HepG2 (cell line): ENCODE measurements at regions not wholly inside any gene's neighbourhood (a gene's known extent, or its start where the extent isn't known, plus 50 kb on each side); places are given as distances from the start of the nearest gene placed in this dataset.

ENCODE experiments used
- ATAC-seq: fragments of 200-7000 bp; cut with Tn5 transposase; 3 replicates; pipeline ENCODE4 v1.9.1; 2020; ENCODE audit warnings: mild to moderate bottlenecking, moderate library complexity
- BruUV-seq: library from RNA; stranded (reverse); fragments of 400-500 nt; replicated peaks from 2 replicates; lab custom pipeline; 2021; lab: Mats Ljungman, UMichigan
- CTCF ChIA-PET: fragments of 300-600 bp; formaldehyde crosslinking; extraction: SDS; loops from one replicate; lab custom pipeline; 2021; ENCODE audit warnings: low total read pairs, inconsistent platforms, low intra/inter-chr PET ratio; lab: Yijun Ruan, JAX
- POLR2A ChIA-PET: fragments of 350-600 bp; sonication (Branson Sonifier 250); formaldehyde crosslinking; loops from one replicate; lab custom pipeline; 2020; ENCODE audit warnings: antibody characterized with exemption, inconsistent platforms; lab: Yijun Ruan, JAX
- DNase-seq: peaks from one replicate; pipeline ENCODE4 v3.0.0-alpha.2; 2015; ENCODE audit warnings: low spot score
- FAIRE-seq: peaks from 3 replicates; lab custom pipeline; 2011; peaks lifted over from hg19 to GRCh38; lab: Jason Lieb, UNC
- H2AFZ ChIP-seq: one replicate; pipeline ENCODE4 v1.6.1; 2011; ENCODE audit warnings: low read length, inconsistent platforms
- H3K27ac ChIP-seq: fragments of 300-600 bp; 3 replicates; pipeline ENCODE4 v1.8.0; 2011; ENCODE audit warnings: mixed run types, mild to moderate bottlenecking, mixed read lengths, low read length, inconsistent platforms; ENCODE audit not compliant: insufficient read depth; ENCODE audit errors: extremely low read length
- H3K27me3 ChIP-seq, 2 experiments: fragments of 200-600 bp in 1 of 2; 2 replicates in 1 of 2; 3 replicates in 1 of 2; pipeline versions ENCODE4 v1.6.0 to v1.8.0; 2011; ENCODE audit warnings: low read length in 2 of 2, mild to moderate bottlenecking in 2 of 2, moderate library complexity in 2 of 2, inconsistent platforms in 1 of 2; ENCODE audit not compliant: insufficient read depth in 2 of 2, control insufficient read depth in 1 of 2
- H3K36me3 ChIP-seq, 2 experiments: fragments of 200-600 bp in 1 of 2; replicated peaks in 1 of 2; 2 replicates in 1 of 2; 3 replicates in 1 of 2; pipeline versions ENCODE4 v1.5.1 to v1.8.0; 2011; ENCODE audit warnings: low read length in 2 of 2, inconsistent platforms in 1 of 2; ENCODE audit not compliant: insufficient read depth in 2 of 2, control insufficient read depth in 1 of 2
- H3K4me1 ChIP-seq: 2 replicates; pipeline ENCODE4 v1.5.1; 2012; ENCODE audit warnings: low read length, inconsistent platforms; ENCODE audit not compliant: insufficient read depth
- H3K4me2 ChIP-seq: 2 replicates; pipeline ENCODE4 v1.6.0; 2011; ENCODE audit warnings: low read depth, low read length, inconsistent platforms
- H3K4me3 ChIP-seq, 3 experiments: fragments of 200-600 bp in 1 of 3; sonication (generic), shearing (Covaris generic) in 1 of 3; replicated peaks in 1 of 3; 2 replicates each; pipeline ENCODE4 v1.5.1; 2011 to 2016; ENCODE audit warnings: low read length in 3 of 3, inconsistent platforms in 2 of 3, low read depth in 2 of 3, mild to moderate bottlenecking in 2 of 3, control low read depth in 1 of 3, mixed read lengths in 1 of 3; ENCODE audit not compliant: insufficient read depth in 1 of 3
- H3K79me2 ChIP-seq: one replicate; pipeline ENCODE4 v1.6.1; 2011; ENCODE audit warnings: low read length, inconsistent platforms; ENCODE audit not compliant: insufficient read depth
- H3K9ac ChIP-seq: 2 replicates; pipeline ENCODE4 v1.6.0; 2011; ENCODE audit warnings: mild to moderate bottlenecking, low read depth, low read length, inconsistent platforms; ENCODE audit not compliant: insufficient read depth
- H3K9me3 ChIP-seq: 2 replicates; pipeline ENCODE4 v1.5.1; 2012; ENCODE audit warnings: mild to moderate bottlenecking, low read length
- H4K20me1 ChIP-seq: 2 replicates; pipeline ENCODE4 v1.6.0; 2011; ENCODE audit warnings: inconsistent platforms, mild to moderate bottlenecking, low read length, moderate library complexity; ENCODE audit not compliant: insufficient read depth
- ARHGAP35 ChIP-seq: sonication (generic); formaldehyde crosslinking; IDR thresholded peaks from 2 replicates; pipeline ENCODE4 v1.9.0; 2022; ENCODE audit warnings: mild to moderate bottlenecking, inconsistent platforms, moderate library complexity, missing genetic modification reagents, borderline replicate concordance
- BCL3 ChIP-seq: sonication (generic); formaldehyde crosslinking; IDR thresholded peaks from 2 replicates; pipeline ENCODE4 v1.5.1; 2020; ENCODE audit warnings: mild to moderate bottlenecking, missing genetic modification reagents, moderate library complexity
- CENPX ChIP-seq: sonication (generic); formaldehyde crosslinking; IDR thresholded peaks from 2 replicates; pipeline ENCODE4 v1.9.0; 2021; ENCODE audit warnings: mild to moderate bottlenecking, missing genetic modification reagents, moderate library complexity
- CTCF ChIP-seq: sonication (generic); formaldehyde crosslinking; IDR thresholded peaks from 2 replicates; pipeline ENCODE4 v1.5.0; 2020; ENCODE audit warnings: mild to moderate bottlenecking, missing genetic modification reagents, moderate library complexity
- EED ChIP-seq: sonication (generic); formaldehyde crosslinking; IDR thresholded peaks from 2 replicates; pipeline ENCODE4 v1.5.0; 2020; ENCODE audit warnings: mild to moderate bottlenecking, missing genetic modification reagents
- EP300 ChIP-seq, 3 experiments: sonication (generic) in 1 of 3; formaldehyde crosslinking in 1 of 3; IDR thresholded peaks; 2 replicates each; pipeline versions ENCODE4 v1.5.1 to v1.6.1; 2011 to 2020; ENCODE audit warnings: low read depth in 2 of 3, low read length in 2 of 3, borderline replicate concordance in 1 of 3, improper control_type of control experiment in 1 of 3, mild to moderate bottlenecking in 1 of 3, missing genetic modification reagents in 1 of 3, moderate library complexity in 1 of 3
- HNRNPUL1 ChIP-seq: fragments of 200-400 bp; formaldehyde crosslinking; IDR thresholded peaks from 2 replicates; pipeline ENCODE4 v1.6.1; 2017; ENCODE audit warnings: low read depth, mild to moderate bottlenecking, low read length, moderate library complexity
- PAF1 ChIP-seq: IDR thresholded peaks from 2 replicates; pipeline ENCODE4 v1.6.1; 2016; ENCODE audit warnings: missing genetic modification reagents, missing compliant biosample characterization
- PRMT3 ChIP-seq: sonication (generic); formaldehyde crosslinking; IDR thresholded peaks from 2 replicates; pipeline ENCODE4 v1.8.1; 2022; ENCODE audit warnings: low read depth, mild to moderate bottlenecking, moderate library complexity, missing genetic modification reagents, borderline replicate concordance
- RFXANK ChIP-seq: IDR thresholded peaks from 2 replicates; pipeline ENCODE4 v1.6.1; 2016
- SNAPC5 ChIP-seq: sonication (generic); formaldehyde crosslinking; IDR thresholded peaks from 2 replicates; pipeline ENCODE4 v1.8.1; 2023; ENCODE audit warnings: mild to moderate bottlenecking, missing genetic modification reagents, borderline replicate concordance
- SRSF4 ChIP-seq: fragments of 200-400 bp; formaldehyde crosslinking; IDR thresholded peaks from one replicate; pipeline ENCODE4 v1.6.1; 2018; ENCODE audit warnings: mild to moderate bottlenecking, low read depth, low read length, moderate library complexity; ENCODE audit not compliant: poor library complexity, severe bottlenecking
- ZBTB38 ChIP-seq: sonication (generic); formaldehyde crosslinking; IDR thresholded peaks from 2 replicates; pipeline ENCODE4 v1.5.1; 2020; ENCODE audit warnings: mild to moderate bottlenecking, missing genetic modification reagents
- ZNF10 ChIP-seq: sonication (generic); formaldehyde crosslinking; IDR thresholded peaks from 2 replicates; pipeline ENCODE4 v1.4.0; 2020; ENCODE audit warnings: mild to moderate bottlenecking, low read depth, missing genetic modification reagents, borderline replicate concordance
- ZNF557 ChIP-seq: sonication (generic); formaldehyde crosslinking; IDR thresholded peaks from 2 replicates; pipeline ENCODE4 v1.4.0; 2020; ENCODE audit warnings: missing genetic modification reagents
- ZSCAN9 ChIP-seq: IDR thresholded peaks from 2 replicates; pipeline ENCODE4 v1.6.1; 2016; ENCODE audit warnings: borderline replicate concordance
- WGBS: methylation state at CpG from one replicate; pipeline ENCODE4 v1.1.6; 2017; ENCODE audit warnings: low lambda C conversion rate; 5-methylcytosine and 5-hydroxymethylcytosine counted together
- in situ Hi-C: cut with HindIII; loops from 2 replicates; pipeline ENCODE4 v1.10.0; 2017; ENCODE audit warnings: low pct_unique_long_range_greater_than_20kb; ENCODE audit not compliant: extremely low pct_ligation_motif_present
- intact Hi-C: fragments of 100-400 bp; cut with micrococcal nuclease; formaldehyde crosslinking; loops from one replicate; pipeline ENCODE4 v1.10.0; 2022; ENCODE audit not compliant: unreplicated experiment

DNA sequence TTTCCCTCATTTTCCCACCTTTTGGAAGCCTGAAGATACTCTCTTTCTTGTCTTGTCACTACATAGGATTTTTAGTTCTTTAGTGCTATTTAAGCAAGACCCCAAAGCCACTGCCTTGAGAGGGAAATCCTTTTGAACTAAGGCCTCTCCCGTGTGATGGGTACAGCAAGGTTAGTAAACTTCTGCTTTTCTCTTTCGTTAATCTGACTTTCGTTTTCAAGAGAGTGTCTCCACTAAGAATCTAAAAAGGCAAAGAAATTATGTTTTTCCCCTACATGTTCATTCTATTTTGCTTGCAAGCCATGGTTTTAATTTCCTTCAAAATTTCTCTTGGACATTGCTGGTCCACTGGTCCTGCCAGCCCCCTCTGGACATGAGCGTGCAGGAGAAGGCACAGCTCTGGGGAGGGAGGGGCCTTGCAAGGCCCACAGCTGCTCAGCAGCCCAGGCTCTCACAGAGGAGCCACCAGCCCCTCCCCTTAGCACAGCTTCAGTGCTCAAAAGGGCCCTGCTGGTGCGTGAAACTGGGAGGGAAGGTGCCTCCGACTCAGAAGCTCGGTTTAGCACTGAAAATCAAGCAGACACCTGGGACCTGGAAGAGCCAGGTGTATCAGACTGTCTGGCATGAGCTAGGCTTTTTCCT, 210.9 kb upstream of the GALNT2 start:
- in situ Hi-C loops (no loop called here), intact Hi-C loops (no loop called here)
- TF ChIP-seq ZSCAN9, result no peak
- no peak for TF ChIP-seq ZNF10 (CRISPR knock-in tag)

GRCh38 chr1:229857585-229857984, 209.5 kb upstream of the GALNT2 start:
- no peaks in the 10 kb centered on the region for H3K4me1 ChIP-seq
- intact Hi-C loops (no loop called here), in situ Hi-C loops (no loop called here)
- no peaks in the 10 kb centered on the region for H3K36me3 ChIP-seq
- CTCF ChIA-PET, result no interaction called here
- H2AFZ ChIP-seq, result no peak overlapping the region
- no peak for FAIRE-seq
- no TSS peak for BruUV-seq
- no peaks in the 10 kb centered on the region for H3K79me2 ChIP-seq
- H3K27ac ChIP-seq, result no peak overlapping the region
- H3K27me3 ChIP-seq, result peaks cover 0 to 25% of the 10 kb centered on the region in 2 experiments; a peak in 3 of 5 replicates
- no peak for ATAC-seq
- no peak overlapping the region for H3K4me2 ChIP-seq
- DNase-seq, result no peak
- POLR2A ChIA-PET, result no interaction called here
- H3K9ac ChIP-seq, result no peak overlapping the region
- WGBS, result 56% methylated on average over 4 of the region's 4 CpGs
- no peak overlapping the region for H3K4me3 ChIP-seq
- no peaks in the 10 kb centered on the region for H4K20me1 ChIP-seq
- H3K9me3 ChIP-seq, result no peaks in the 10 kb centered on the region
- TF ChIP-seq CENPX (CRISPR knock-in tag), result no peak
- TF ChIP-seq PAF1 (CRISPR knock-in tag), result no peak
- no peak for TF ChIP-seq BCL3
- TF ChIP-seq SRSF4, result no peak
- no peak for TF ChIP-seq HNRNPUL1
- TF ChIP-seq ZNF557 (CRISPR knock-in tag), result no peak
- TF ChIP-seq SNAPC5 (CRISPR knock-in tag), result no peak
- TF ChIP-seq PRMT3, result no peak
- no peak for TF ChIP-seq CTCF
- no peak for TF ChIP-seq ARHGAP35 (CRISPR knock-in tag)
- TF ChIP-seq EP300 (IDR thresholded peaks at IDR 0.05; ENCODE audit: low read depth in 2 of 2, low read length in 2 of 2), result no peak
- no peak for TF ChIP-seq EP300 (CRISPR knock-in tag; IDR thresholded peaks at IDR 0.05; ENCODE audit: borderline replicate concordance)
- TF ChIP-seq RFXANK (CRISPR knock-in tag), result no peak
- TF ChIP-seq ZBTB38 (CRISPR knock-in tag), result no peak
- no peak for TF ChIP-seq EED (CRISPR knock-in tag)

More for the DNA sequence above, 210.9 kb upstream of the GALNT2 start:
- Histone ChIP-seq H3K27me3 (peaks cover 0 to 13% of the 10 kb centered on the region in 2 experiments; a peak in 1 of 5 replicates), H3K79me2 (no peaks in the 10 kb centered on the region), H4K20me1 (no peaks in the 10 kb centered on the region), H3K4me1 (no peaks in the 10 kb centered on the region), H2AFZ (no peak overlapping the region), H3K9me3 (no peaks in the 10 kb centered on the region), H3K4me2 (peak overlapping the region; percentile 38), H3K36me3 (no peaks in the 10 kb centered on the region), H3K27ac (no peak overlapping the region), H3K4me3 (no peak overlapping the region), H3K9ac (no peak overlapping the region)
- BruUV-seq, result no TSS peak
- CTCF ChIA-PET, result no interaction called here
- POLR2A ChIA-PET, result no interaction called here
- 1% methylated on average over 4 of the region's 7 CpGs for WGBS
- FAIRE-seq (no peak), ATAC-seq (peak; percentile 65), DNase-seq (no peak)
